PFSK-1 (cell line): ENCODE measurements at regions not wholly inside any gene's neighbourhood (a gene's known extent, or its start where the extent isn't known, plus 50 kb on each side); places are given as distances from the start of the nearest gene placed in this dataset.

Experiments used
- POLR2AphosphoS5 ChIP-seq: IDR thresholded peaks from 2 replicates; pipeline ENCODE4 v1.6.1; 2012; ENCODE audit warnings: low read depth, mild to moderate bottlenecking, control low read depth, low read length, moderate library complexity
- SIN3A ChIP-seq: IDR thresholded peaks from 2 replicates; pipeline ENCODE4 v1.6.1; 2012; ENCODE audit warnings: mild to moderate bottlenecking, low read length, moderate library complexity, borderline replicate concordance; ENCODE audit not compliant: insufficient read depth
- TAF1 ChIP-seq: IDR thresholded peaks from 2 replicates; pipeline ENCODE4 v1.6.1; 2012; ENCODE audit warnings: low read length, control low read depth, borderline replicate concordance; ENCODE audit not compliant: insufficient read depth
- TF ChIP-seq, protein P1 (sequence below), 2 experiments: IDR thresholded peaks; 2 replicates each; pipeline versions ENCODE4 v1.6.1 to v1.8.0; 2011 to 2012; ENCODE audit warnings: low read depth in 2 of 2, low read length in 2 of 2, control low read depth in 1 of 2, inconsistent platforms in 1 of 2, mild to moderate bottlenecking in 1 of 2, moderate library complexity in 1 of 2; ENCODE audit not compliant: insufficient read depth in 1 of 2

DNA sequence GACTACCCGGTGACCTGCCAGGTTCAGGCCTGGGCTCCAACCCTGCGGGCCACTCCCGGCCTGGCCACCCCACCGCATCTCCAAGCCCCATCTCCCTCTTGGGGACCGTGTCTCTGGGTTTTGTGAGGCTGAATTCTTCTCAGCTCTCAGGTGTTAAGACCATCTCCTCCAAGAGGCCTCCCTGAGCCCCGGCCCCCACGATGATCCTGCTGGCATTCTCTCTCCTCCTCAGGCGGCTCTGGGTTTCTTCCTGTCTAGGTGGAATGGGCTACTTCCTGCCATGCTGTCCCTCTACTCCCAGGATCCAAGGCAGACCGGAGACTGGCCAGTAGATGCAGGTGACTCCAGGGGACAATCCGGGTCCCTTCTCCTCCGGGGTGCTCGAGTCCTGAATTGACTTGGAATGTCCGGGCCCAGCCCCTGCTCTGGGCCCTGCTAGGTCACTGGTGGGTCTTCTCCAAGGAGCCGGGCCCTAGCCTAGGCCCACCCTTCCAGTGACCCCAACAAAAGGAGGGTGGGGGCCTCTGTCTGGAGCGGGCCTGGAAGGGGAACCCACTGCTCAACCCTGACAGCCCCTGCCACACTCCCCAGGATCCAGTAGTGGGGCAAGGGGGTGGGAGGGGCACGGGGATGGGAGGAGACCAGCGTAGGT, 219.8 kb downstream of the C9orf50 start:
- TF ChIP-seq POLR2AphosphoS5 (no peak), SIN3A (no peak), TAF1 (no peak)
- TF ChIP-seq, protein P1, sequence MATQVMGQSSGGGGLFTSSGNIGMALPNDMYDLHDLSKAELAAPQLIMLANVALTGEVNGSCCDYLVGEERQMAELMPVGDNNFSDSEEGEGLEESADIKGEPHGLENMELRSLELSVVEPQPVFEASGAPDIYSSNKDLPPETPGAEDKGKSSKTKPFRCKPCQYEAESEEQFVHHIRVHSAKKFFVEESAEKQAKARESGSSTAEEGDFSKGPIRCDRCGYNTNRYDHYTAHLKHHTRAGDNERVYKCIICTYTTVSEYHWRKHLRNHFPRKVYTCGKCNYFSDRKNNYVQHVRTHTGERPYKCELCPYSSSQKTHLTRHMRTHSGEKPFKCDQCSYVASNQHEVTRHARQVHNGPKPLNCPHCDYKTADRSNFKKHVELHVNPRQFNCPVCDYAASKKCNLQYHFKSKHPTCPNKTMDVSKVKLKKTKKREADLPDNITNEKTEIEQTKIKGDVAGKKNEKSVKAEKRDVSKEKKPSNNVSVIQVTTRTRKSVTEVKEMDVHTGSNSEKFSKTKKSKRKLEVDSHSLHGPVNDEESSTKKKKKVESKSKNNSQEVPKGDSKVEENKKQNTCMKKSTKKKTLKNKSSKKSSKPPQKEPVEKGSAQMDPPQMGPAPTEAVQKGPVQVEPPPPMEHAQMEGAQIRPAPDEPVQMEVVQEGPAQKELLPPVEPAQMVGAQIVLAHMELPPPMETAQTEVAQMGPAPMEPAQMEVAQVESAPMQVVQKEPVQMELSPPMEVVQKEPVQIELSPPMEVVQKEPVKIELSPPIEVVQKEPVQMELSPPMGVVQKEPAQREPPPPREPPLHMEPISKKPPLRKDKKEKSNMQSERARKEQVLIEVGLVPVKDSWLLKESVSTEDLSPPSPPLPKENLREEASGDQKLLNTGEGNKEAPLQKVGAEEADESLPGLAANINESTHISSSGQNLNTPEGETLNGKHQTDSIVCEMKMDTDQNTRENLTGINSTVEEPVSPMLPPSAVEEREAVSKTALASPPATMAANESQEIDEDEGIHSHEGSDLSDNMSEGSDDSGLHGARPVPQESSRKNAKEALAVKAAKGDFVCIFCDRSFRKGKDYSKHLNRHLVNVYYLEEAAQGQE (IDR thresholded peaks at IDR 0.05; ENCODE audit: insufficient read depth in 1 of 2, low read depth in 2 of 2, low read length in 2 of 2) = no peak
